ENCODE measurements at regions not wholly inside any gene's neighbourhood (a gene's known extent, or its start where the extent isn't known, plus 50 kb on each side); places are given as distances from the start of the nearest gene placed in this dataset.
"Not testable (repeated sequence)": the region's sequence is repeated elsewhere in the genome, so short reads cannot be mapped to it uniquely, and the experiment has no call there.

GRCh38 chr17:31677036-31677435 lies 182.0 kb downstream of the COPRS start:
- TF ChIP-seq, protein P1, sequence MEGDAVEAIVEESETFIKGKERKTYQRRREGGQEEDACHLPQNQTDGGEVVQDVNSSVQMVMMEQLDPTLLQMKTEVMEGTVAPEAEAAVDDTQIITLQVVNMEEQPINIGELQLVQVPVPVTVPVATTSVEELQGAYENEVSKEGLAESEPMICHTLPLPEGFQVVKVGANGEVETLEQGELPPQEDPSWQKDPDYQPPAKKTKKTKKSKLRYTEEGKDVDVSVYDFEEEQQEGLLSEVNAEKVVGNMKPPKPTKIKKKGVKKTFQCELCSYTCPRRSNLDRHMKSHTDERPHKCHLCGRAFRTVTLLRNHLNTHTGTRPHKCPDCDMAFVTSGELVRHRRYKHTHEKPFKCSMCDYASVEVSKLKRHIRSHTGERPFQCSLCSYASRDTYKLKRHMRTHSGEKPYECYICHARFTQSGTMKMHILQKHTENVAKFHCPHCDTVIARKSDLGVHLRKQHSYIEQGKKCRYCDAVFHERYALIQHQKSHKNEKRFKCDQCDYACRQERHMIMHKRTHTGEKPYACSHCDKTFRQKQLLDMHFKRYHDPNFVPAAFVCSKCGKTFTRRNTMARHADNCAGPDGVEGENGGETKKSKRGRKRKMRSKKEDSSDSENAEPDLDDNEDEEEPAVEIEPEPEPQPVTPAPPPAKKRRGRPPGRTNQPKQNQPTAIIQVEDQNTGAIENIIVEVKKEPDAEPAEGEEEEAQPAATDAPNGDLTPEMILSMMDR (IDR thresholded peaks at IDR 0.05; ENCODE audit: insufficient read depth, missing control alignments), result no peak
- FAIRE-seq (no peak), DNase-seq (ENCODE audit: insufficient read length, low spot score) (no peak)

DNA sequence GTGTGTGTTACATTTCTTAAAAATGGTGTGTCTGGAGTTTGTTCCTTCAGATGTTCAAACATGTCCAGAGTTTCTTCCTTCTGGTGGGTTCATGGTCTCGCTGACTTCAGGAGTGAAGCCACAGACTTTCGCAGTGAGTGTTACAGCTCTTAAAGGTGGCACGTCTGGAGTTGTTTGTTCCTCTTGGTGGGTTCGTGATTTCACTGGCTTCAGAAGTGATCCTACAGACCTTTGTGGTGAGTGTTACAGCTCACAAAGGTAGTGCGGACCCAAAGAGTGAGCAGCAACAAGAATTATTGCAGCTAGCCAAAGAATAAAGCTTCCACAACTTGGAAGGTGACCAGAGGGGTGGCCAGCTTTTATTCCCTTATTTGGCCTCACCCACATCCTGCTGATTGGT lies 183.7 kb downstream of the COPRS start:
- not testable (repeated sequence) for FAIRE-seq; DNase-seq (ENCODE audit: insufficient read length, low spot score)

GRCh38 chr17:31674717-31675349 lies 184.2 kb downstream of the COPRS start:
- no peak for DNase-seq (ENCODE audit: insufficient read length, low spot score)
- no peak for FAIRE-seq
- TF ChIP-seq, protein P1 (IDR thresholded peaks at IDR 0.05; ENCODE audit: insufficient read depth, missing control alignments), result no peak

GRCh38 chr17:31674305-31674704 lies 184.7 kb downstream of the COPRS start:
- TF ChIP-seq, protein P1 (IDR thresholded peaks at IDR 0.05; ENCODE audit: insufficient read depth, missing control alignments), result no peak
- no peak for FAIRE-seq
- DNase-seq (ENCODE audit: insufficient read length, low spot score), result no peak

DNA sequence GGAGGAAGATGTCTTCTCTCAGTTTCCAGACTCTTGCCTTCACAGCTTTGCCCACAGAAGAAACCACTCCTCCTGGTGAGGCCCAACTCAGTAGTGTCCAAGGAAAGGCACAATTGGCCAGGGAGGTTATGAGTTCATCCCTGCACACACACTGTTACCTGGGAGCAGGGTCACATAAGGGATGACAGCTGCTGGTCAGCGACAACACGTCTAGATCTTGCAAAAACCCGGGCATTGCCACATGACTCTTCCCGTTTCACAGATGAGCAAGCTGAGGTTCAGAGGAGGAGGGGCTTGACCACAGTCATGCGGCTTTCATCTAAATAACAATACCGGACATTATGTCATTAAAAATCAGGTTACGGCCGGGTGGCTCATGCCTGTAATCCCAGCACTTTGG lies 186.0 kb downstream of the COPRS start:
- FAIRE-seq, result no peak
- TF ChIP-seq, protein P1 (IDR thresholded peaks at IDR 0.05; ENCODE audit: insufficient read depth, missing control alignments), result no peak
- DNase-seq (ENCODE audit: insufficient read length, low spot score), result no peak

- TF ChIP-seq, protein P1 (IDR thresholded peaks at IDR 0.05; ENCODE audit: insufficient read depth, missing control alignments), result no peak
- DNase-seq (ENCODE audit: insufficient read length, low spot score) (no peak), FAIRE-seq (no peak)
These were observed 186.8 kb downstream of the COPRS start for GRCh38 chr17:31672161-31672819.

- FAIRE-seq, result no peak
- TF ChIP-seq, protein P1 (IDR thresholded peaks at IDR 0.05; ENCODE audit: insufficient read depth, missing control alignments), result no peak
These were observed 195.5 kb downstream of the COPRS start for GRCh38 chr17:31663576-31663975.

More at GRCh38 chr17:31663576-31663975, 195.5 kb downstream of the COPRS start:
- no peak for DNase-seq (ENCODE audit: insufficient read length, low spot score)

Measured in D721Med (cell line).